Stimulated activated naive B cell treated with anti-CD40 and anti-IgM and Interleukin-4, amounts not matched to agents 10 μg/mL and 1 μg/mL and 100 μg/mL, for 72 hours (primary cell): ENCODE measurements at regions not wholly inside any gene's neighbourhood (a gene's known extent, or its start where the extent isn't known, plus 50 kb on each side); places are given as distances from the start of the nearest gene placed in this dataset.

Experiments
- ATAC-seq, 2 donors: fragments of 150-1000 bp; cut with Tn5 transposase; replicated peaks; 2 replicates each; pipeline ENCODE4 v1.10.0; 2021; ENCODE audit warnings: moderate library complexity in 1 of 2
- DNase-seq: peaks from one replicate; pipeline ENCODE4 v3.0.0; 2021
- H3K27ac Mint-ChIP-seq: one replicate; pipeline ENCODE4 v1.8.0; 2022; ENCODE audit warnings: mild to moderate bottlenecking, mixed read lengths
- H3K27me3 Mint-ChIP-seq, 2 donors: one replicate each; pipeline ENCODE4 v1.8.0; 2022; ENCODE audit warnings: mixed read lengths in 2 of 2
- H3K36me3 Mint-ChIP-seq, 2 donors: one replicate each; pipeline ENCODE4 v1.8.0; 2022; ENCODE audit warnings: mixed read lengths in 2 of 2, mild to moderate bottlenecking in 1 of 2
- H3K4me1 Mint-ChIP-seq, 2 donors: one replicate each; pipeline ENCODE4 v1.8.0; 2022; ENCODE audit warnings: mixed read lengths in 2 of 2, mild to moderate bottlenecking in 1 of 2
- H3K4me3 Mint-ChIP-seq, 2 donors: one replicate each; pipeline ENCODE4 v1.8.0; 2022; ENCODE audit warnings: mild to moderate bottlenecking in 2 of 2, mixed read lengths in 2 of 2, moderate library complexity in 1 of 2
- H3K9me3 Mint-ChIP-seq, 2 donors: one replicate each; pipeline ENCODE4 v1.8.0; 2022; ENCODE audit warnings: mixed read lengths in 2 of 2, mild to moderate bottlenecking in 1 of 2

- H3K9me3 Mint-ChIP-seq = peaks cover 14 to 17% of the 10 kb centered on the region in 2 donors
- H3K4me3 Mint-ChIP-seq = no peak overlapping the region
- no peaks in the 10 kb centered on the region for H3K4me1 Mint-ChIP-seq
- peaks cover 17 to 28% of the 10 kb centered on the region in 2 donors for H3K36me3 Mint-ChIP-seq
- DNase-seq (no peak), ATAC-seq (no peak)
- H3K27ac Mint-ChIP-seq = no peak overlapping the region
- H3K27me3 Mint-ChIP-seq = peaks cover 56 to 78% of the 10 kb centered on the region in 2 donors
These were observed 466.6 kb upstream of the TNP1 start for GRCh38 chr2:217326238-217327022.

GRCh38 chr2:217325816-217326215 lies 466.0 kb upstream of the TNP1 start:
- Mint-ChIP-seq H3K36me3 (peaks cover 17 to 28% of the 10 kb centered on the region in 2 donors), H3K4me1 (no peaks in the 10 kb centered on the region), H3K27me3 (peaks cover 56 to 72% of the 10 kb centered on the region in 2 donors), H3K9me3 (peaks cover 14 to 17% of the 10 kb centered on the region in 2 donors), H3K27ac (no peak overlapping the region), H3K4me3 (no peak overlapping the region)
- DNase-seq (no peak), ATAC-seq (no peak)

- no peak overlapping the region for H3K4me3 Mint-ChIP-seq
- peaks cover 14 to 17% of the 10 kb centered on the region in 2 donors for H3K9me3 Mint-ChIP-seq
These were observed 465.4 kb upstream of the TNP1 start for GRCh38 chr2:217325251-217325650.

GRCh38 chr2:217316743-217317142 lies 456.9 kb upstream of the TNP1 start:
- Mint-ChIP-seq H3K27me3 (peaks cover 42 to 58% of the 10 kb centered on the region in 2 donors), H3K9me3 (peaks cover 6 to 8% of the 10 kb centered on the region in 2 donors), H3K4me3 (no peak overlapping the region), H3K27ac (no peak overlapping the region), H3K4me1 (peaks cover 19 to 28% of the 10 kb centered on the region in 2 donors), H3K36me3 (peaks cover 3 to 9% of the 10 kb centered on the region in 2 donors)
- peak; percentile 90 to 99 for ATAC-seq
- no peak for DNase-seq

More at GRCh38 chr2:217325251-217325650, 465.4 kb upstream of the TNP1 start:
- Mint-ChIP-seq H3K36me3 (peaks cover 17 to 28% of the 10 kb centered on the region in 2 donors), H3K4me1 (no peaks in the 10 kb centered on the region), H3K27ac (no peak overlapping the region), H3K27me3 (peaks cover 56 to 71% of the 10 kb centered on the region in 2 donors)
- no peak for DNase-seq
- ATAC-seq = no peak

- Mint-ChIP-seq H3K27me3 (peaks cover 59 to 76% of the 10 kb centered on the region in 2 donors), H3K4me3 (no peak overlapping the region), H3K9me3 (peaks cover 10 to 12% of the 10 kb centered on the region in 2 donors), H3K36me3 (peaks cover 5 to 17% of the 10 kb centered on the region in 2 donors), H3K27ac (no peak overlapping the region), H3K4me1 (peaks cover 19 to 28% of the 10 kb centered on the region in 2 donors)
- ATAC-seq = no peak
- no peak for DNase-seq
These were observed 454.2 kb upstream of the TNP1 start for GRCh38 chr2:217314021-217314460.

GRCh38 chr2:217313386-217313785 lies 453.5 kb upstream of the TNP1 start:
- H3K4me1 Mint-ChIP-seq = peaks cover 19 to 28% of the 10 kb centered on the region in 2 donors
- peaks cover 10 to 12% of the 10 kb centered on the region in 2 donors for H3K9me3 Mint-ChIP-seq
- peaks cover 59 to 76% of the 10 kb centered on the region in 2 donors for H3K27me3 Mint-ChIP-seq
- ATAC-seq (no peak), DNase-seq (no peak)
- no peak overlapping the region for H3K27ac Mint-ChIP-seq
- peaks cover 5 to 18% of the 10 kb centered on the region in 2 donors for H3K36me3 Mint-ChIP-seq
- H3K4me3 Mint-ChIP-seq = no peak overlapping the region

DNA sequence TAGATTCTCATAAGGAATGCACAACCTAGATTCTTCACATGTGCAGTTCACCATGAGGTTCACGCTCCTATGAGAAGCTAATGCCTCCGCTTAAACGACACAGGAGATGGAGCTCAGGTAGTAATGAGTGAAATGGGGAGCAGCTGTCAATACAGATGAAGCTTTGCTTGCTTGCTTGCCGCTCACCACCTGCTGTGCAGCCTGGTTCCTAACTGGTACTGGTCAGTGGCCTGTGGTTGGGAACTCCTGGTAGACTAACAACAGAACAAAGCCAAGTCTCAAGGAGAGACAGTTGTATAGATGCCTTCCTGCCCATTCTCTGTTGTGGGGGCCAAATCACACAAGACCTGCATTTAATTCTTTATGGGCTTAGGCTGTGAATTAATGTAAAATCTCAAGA lies 449.2 kb upstream of the TNP1 start:
- Mint-ChIP-seq H3K4me1 (no peaks in the 10 kb centered on the region), H3K36me3 (peaks cover 3 to 15% of the 10 kb centered on the region in 2 donors), H3K4me3 (no peak overlapping the region), H3K9me3 (peaks cover 4 to 8% of the 10 kb centered on the region in 2 donors), H3K27ac (no peak overlapping the region), H3K27me3 (peaks cover 64 to 85% of the 10 kb centered on the region in 2 donors)
- ATAC-seq (no peak), DNase-seq (no peak)

DNA sequence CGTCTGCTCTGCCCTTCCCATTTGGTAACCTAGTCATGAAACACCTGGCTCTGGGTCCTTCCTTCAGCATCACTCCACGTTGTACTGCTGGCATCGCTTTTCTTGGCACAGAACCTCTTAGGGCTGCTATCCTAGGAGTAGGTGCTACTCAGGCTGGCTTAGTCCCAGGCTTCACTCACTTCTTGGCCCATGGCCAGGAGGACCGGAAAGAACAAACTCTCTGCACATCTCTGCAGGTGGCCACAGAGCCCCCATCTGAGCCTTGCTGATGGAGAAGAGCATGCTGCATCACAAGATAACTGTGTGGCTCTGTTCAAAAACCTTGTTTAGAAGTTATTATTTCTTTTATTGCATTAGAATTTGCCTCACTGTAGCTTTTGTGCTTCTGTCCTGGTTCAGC lies 447.2 kb upstream of the TNP1 start:
- no peak overlapping the region for H3K4me3 Mint-ChIP-seq
- no peak for ATAC-seq
- no peak overlapping the region for H3K27ac Mint-ChIP-seq
- peaks cover 4 to 6% of the 10 kb centered on the region in 2 donors for H3K9me3 Mint-ChIP-seq
- no peaks in the 10 kb centered on the region for H3K4me1 Mint-ChIP-seq
- H3K27me3 Mint-ChIP-seq = peaks cover 58 to 76% of the 10 kb centered on the region in 2 donors
- peaks cover 3 to 15% of the 10 kb centered on the region in 2 donors for H3K36me3 Mint-ChIP-seq
- DNase-seq = no peak

- no peak for DNase-seq
- H3K4me3 Mint-ChIP-seq = no peak overlapping the region
- no peak for ATAC-seq
- no peak overlapping the region for H3K27ac Mint-ChIP-seq
- peaks cover 63 to 87% of the 10 kb centered on the region in 2 donors for H3K27me3 Mint-ChIP-seq
- peaks cover 3 to 15% of the 10 kb centered on the region in 2 donors for H3K36me3 Mint-ChIP-seq
- H3K4me1 Mint-ChIP-seq = no peaks in the 10 kb centered on the region
- H3K9me3 Mint-ChIP-seq = peaks cover 4 to 6% of the 10 kb centered on the region in 2 donors
These were observed 446.0 kb upstream of the TNP1 start for GRCh38 chr2:217305882-217306281.

- peaks cover 0 to 2% of the 10 kb centered on the region in 2 donors for H3K9me3 Mint-ChIP-seq
- H3K4me1 Mint-ChIP-seq = no peaks in the 10 kb centered on the region
- no peak overlapping the region for H3K4me3 Mint-ChIP-seq
- no peak for ATAC-seq
- DNase-seq = no peak
- H3K36me3 Mint-ChIP-seq = peaks cover 0 to 10% of the 10 kb centered on the region in 2 donors
- no peak overlapping the region for H3K27ac Mint-ChIP-seq
- H3K27me3 Mint-ChIP-seq = peaks cover 52 to 78% of the 10 kb centered on the region in 2 donors
These were observed 444.7 kb upstream of the TNP1 start for GRCh38 chr2:217304582-217304981.

DNA sequence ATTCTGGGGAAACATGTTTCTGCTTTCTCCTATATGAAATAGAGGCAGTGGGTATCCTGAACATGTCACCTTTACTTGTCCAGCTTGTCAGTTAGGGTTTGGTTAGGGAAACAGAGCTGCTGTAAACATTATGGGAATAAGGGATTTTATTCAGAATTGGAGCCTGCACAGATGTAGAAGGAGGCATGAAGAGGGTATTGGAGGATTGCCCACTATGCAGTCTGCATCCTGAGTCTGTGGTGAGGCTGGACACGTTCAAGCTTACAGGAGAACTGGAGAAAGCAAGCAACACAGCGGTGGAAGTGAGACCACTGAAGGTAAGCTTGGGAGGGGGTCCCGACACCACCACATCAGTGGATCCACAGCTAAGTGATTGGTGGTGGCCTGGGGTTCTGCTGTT lies 443.0 kb upstream of the TNP1 start:
- Mint-ChIP-seq H3K27ac (no peak overlapping the region), H3K4me3 (no peak overlapping the region), H3K36me3 (peaks cover 0 to 3% of the 10 kb centered on the region in 2 donors), H3K9me3 (peaks cover 0 to 2% of the 10 kb centered on the region in 2 donors), H3K27me3 (peaks cover 38 to 62% of the 10 kb centered on the region in 2 donors), H3K4me1 (no peaks in the 10 kb centered on the region)
- ATAC-seq = no peak
- DNase-seq = no peak

DNA sequence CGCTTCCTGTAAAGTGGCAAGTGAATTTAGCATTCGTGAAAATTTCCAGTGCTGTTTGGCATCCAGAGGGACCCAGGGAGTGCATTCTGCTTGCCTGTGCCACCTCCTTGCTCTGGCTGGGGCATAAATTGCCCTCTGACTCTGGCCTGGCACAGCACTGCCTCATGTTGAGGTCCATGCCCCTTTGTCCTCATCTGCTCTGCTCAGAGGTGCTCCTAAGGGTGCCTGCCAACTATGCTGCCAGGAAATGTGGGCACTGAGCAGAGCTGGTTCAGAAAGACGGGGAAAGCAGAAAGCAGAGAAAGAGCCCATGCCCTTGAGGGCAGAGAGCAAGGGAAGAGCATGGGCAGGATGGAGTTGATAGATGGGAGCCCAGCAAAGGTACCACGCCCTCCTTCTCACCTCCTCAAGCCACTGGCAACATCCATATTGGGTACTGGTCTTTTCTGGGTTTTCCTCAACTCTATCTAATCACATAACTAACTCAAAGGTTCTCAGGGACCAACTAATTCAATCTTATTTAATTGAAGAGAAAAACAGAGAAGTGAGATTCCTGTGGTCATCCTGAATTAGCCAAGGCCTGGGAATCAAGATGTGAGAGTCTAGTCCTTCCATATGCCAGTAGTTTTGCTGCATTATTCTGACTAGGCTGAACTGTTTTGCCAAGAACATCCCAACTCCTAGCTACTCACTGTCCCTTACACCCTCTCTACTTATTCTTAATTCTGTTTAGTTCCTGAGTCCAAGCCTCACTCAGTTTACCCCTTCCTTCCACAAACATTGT lies 441.5 kb upstream of the TNP1 start:
- DNase-seq (no peak), ATAC-seq (no peak)
- Mint-ChIP-seq H3K4me1 (no peaks in the 10 kb centered on the region), H3K27ac (no peak overlapping the region), H3K36me3 (peaks cover 4 to 8% of the 10 kb centered on the region in 2 donors), H3K27me3 (peaks cover 30 to 52% of the 10 kb centered on the region in 2 donors), H3K9me3 (peaks cover 6 to 7% of the 10 kb centered on the region in 2 donors), H3K4me3 (no peak overlapping the region)

DNA sequence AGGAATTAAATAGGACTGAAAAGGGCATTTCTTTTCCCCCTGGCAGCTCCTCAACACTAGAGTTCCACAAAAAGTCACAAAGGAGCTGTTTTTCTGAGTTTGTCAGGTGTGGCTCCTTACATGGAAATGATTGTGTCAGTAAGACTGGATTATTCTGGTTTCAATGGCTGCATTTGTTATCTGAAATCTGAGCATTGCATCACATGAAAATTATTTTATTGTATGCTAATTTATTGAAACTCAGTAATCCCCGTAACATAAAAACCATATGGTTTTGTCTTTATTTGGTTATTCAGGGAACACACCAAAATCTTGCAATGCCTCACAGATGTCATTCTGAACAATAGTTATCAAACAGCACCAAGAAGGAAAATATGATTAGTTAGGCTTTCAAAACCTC lies 439.7 kb upstream of the TNP1 start:
- H3K27ac Mint-ChIP-seq = no peak overlapping the region
- H3K4me3 Mint-ChIP-seq = no peak overlapping the region
- no peaks in the 10 kb centered on the region for H3K4me1 Mint-ChIP-seq
- H3K27me3 Mint-ChIP-seq = peaks cover 17 to 35% of the 10 kb centered on the region in 2 donors
- H3K9me3 Mint-ChIP-seq = peaks cover 5 to 6% of the 10 kb centered on the region in 2 donors
- no peak for DNase-seq
- peaks cover 4 to 5% of the 10 kb centered on the region in 2 donors for H3K36me3 Mint-ChIP-seq
- no peak for ATAC-seq

- Mint-ChIP-seq H3K27me3 (peaks cover 21 to 43% of the 10 kb centered on the region in 2 donors), H3K4me3 (no peak overlapping the region), H3K36me3 (peaks cover 4 to 10% of the 10 kb centered on the region in 2 donors), H3K4me1 (no peaks in the 10 kb centered on the region), H3K27ac (no peak overlapping the region), H3K9me3 (peaks cover 5 to 6% of the 10 kb centered on the region in 2 donors)
- ATAC-seq = no peak
- DNase-seq = no peak
These were observed 437.2 kb upstream of the TNP1 start for GRCh38 chr2:217297096-217297495.
